Thyroid gland (tissue), 4 donors: ENCODE measurements at regions not wholly inside any gene's neighbourhood (a gene's known extent, or its start where the extent isn't known, plus 50 kb on each side); places are given as distances from the start of the nearest gene placed in this dataset.
"Not testable (repeated sequence)": the region's sequence is repeated elsewhere in the genome, so short reads cannot be mapped to it uniquely, and the experiment has no call there.

Source experiments
- DNase-seq, 2 donors: peaks; one replicate each; pipeline ENCODE4 v3.0.0-alpha.2; 2019
- H3K27ac ChIP-seq, 3 donors: fragments of 200-600 bp; sonication (generic); 1 replicate in 2 of 3; 2 replicates in 1 of 3; pipeline ENCODE4 v1.5.1; 2016 to 2019; ENCODE audit warnings: mild to moderate bottlenecking in 1 of 3, moderate library complexity in 1 of 3
- H3K27me3 ChIP-seq: fragments of 200-600 bp; sonication (generic); one replicate; pipeline ENCODE4 v1.5.1; 2019
- H3K36me3 ChIP-seq, 2 donors: fragments of 200-600 bp; sonication (generic); one replicate each; pipeline ENCODE4 v1.5.1; 2016 to 2019
- H3K4me1 ChIP-seq, 2 donors: fragments of 200-600 bp; sonication (generic); one replicate each; pipeline ENCODE4 v1.5.1; 2017 to 2019
- H3K4me3 ChIP-seq, 3 donors: fragments of 200-600 bp; sonication (generic); replicated peaks in 1 of 3; 1 replicate in 2 of 3; 2 replicates in 1 of 3; pipeline ENCODE4 v1.5.1; 2016; ENCODE audit warnings: mild to moderate bottlenecking in 1 of 3
- H3K9me3 ChIP-seq: fragments of 200-600 bp; sonication (generic); one replicate; pipeline ENCODE4 v1.5.1; 2017
- CTCF ChIP-seq, 6 experiments: fragments of 200-600 bp in 3 of 6; fragments of 450-650 bp in 3 of 6; sonication (generic) in 3 of 6; IDR thresholded peaks; one replicate each; pipeline ENCODE4 v1.5.1; 2016 to 2019; ENCODE audit warnings: antibody characterized with exemption in 6 of 6, mild to moderate bottlenecking in 2 of 6, inconsistent platforms in 1 of 6, moderate library complexity in 1 of 6
- POLR2A ChIP-seq, 2 donors: fragments of 450-650 bp; IDR thresholded peaks; one replicate each; pipeline ENCODE4 v1.6.1; 2017; ENCODE audit warnings: antibody characterized with exemption in 2 of 2, mild to moderate bottlenecking in 2 of 2, moderate library complexity in 1 of 2
- WGBS, 2 donors: methylation state at CpG; one replicate each; pipeline ENCODE4 v1.1.5; 2017; 5-methylcytosine and 5-hydroxymethylcytosine counted together
- intact Hi-C: fragments of 100-400 bp; cut with DNase I; formaldehyde crosslinking; loops from one replicate; pipeline ENCODE4 v1.15.1; 2023

- 94 to 97% methylated on average over 5 of the region's 5 CpGs for WGBS, 2 donors
- Histone ChIP-seq H3K36me3 (no peaks in the 10 kb centered on the region), H3K9me3 (no peaks in the 10 kb centered on the region), H3K27me3 (no peaks in the 10 kb centered on the region), H3K4me3 (no peak overlapping the region), H3K4me1 (peaks cover 0 to 5% of the 10 kb centered on the region in 2 donors), H3K27ac (no peak overlapping the region)
- TF ChIP-seq CTCF (IDR thresholded peaks at IDR 0.05) (no peak), POLR2A (IDR thresholded peaks at IDR 0.05) (no peak)
- intact Hi-C loops: no loop called here
- DNase-seq: no peak
Observed at GRCh38 chr20:48366230-48366629, 461.6 kb downstream of the PREX1 start.

- no peak overlapping the region for H3K4me3 ChIP-seq
- H3K9me3 ChIP-seq: no peaks in the 10 kb centered on the region
- TF ChIP-seq CTCF (IDR thresholded peaks at IDR 0.05) (no peak), POLR2A (IDR thresholded peaks at IDR 0.05) (no peak)
- intact Hi-C loops: no loop called here
- no peaks in the 10 kb centered on the region for H3K27me3 ChIP-seq
- H3K36me3 ChIP-seq: no peaks in the 10 kb centered on the region
- no peak overlapping the region for H3K27ac ChIP-seq
- DNase-seq: no peak
- WGBS, 2 donors: 73 to 82% methylated on average over 11 of the region's 11 CpGs
- H3K4me1 ChIP-seq: peaks cover 0 to 5% of the 10 kb centered on the region in 2 donors
Observed at GRCh38 chr20:48364688-48365421, 462.9 kb downstream of the PREX1 start.

GRCh38 chr20:48364055-48364454 is 463.7 kb downstream of the PREX1 start:
- intact Hi-C loops: no loop called here
- TF ChIP-seq CTCF (IDR thresholded peaks at IDR 0.05): no peak
- no peak for TF ChIP-seq POLR2A (IDR thresholded peaks at IDR 0.05)
- peaks cover 0 to 3% of the 10 kb centered on the region in 2 donors for H3K4me1 ChIP-seq
- no peaks in the 10 kb centered on the region for H3K27me3 ChIP-seq
- H3K27ac ChIP-seq: no peak overlapping the region
- DNase-seq: no peak
- no peaks in the 10 kb centered on the region for H3K9me3 ChIP-seq
- H3K36me3 ChIP-seq: no peaks in the 10 kb centered on the region
- no peak overlapping the region for H3K4me3 ChIP-seq

- TF ChIP-seq CTCF (IDR thresholded peaks at IDR 0.05): no peak
- no peak for TF ChIP-seq POLR2A (IDR thresholded peaks at IDR 0.05)
- no peaks in the 10 kb centered on the region for H3K4me1 ChIP-seq
- no peak for DNase-seq
- no peaks in the 10 kb centered on the region for H3K9me3 ChIP-seq
- no peak overlapping the region for H3K27ac ChIP-seq
- H3K36me3 ChIP-seq: no peaks in the 10 kb centered on the region
- no peaks in the 10 kb centered on the region for H3K27me3 ChIP-seq
- intact Hi-C loops: no loop called here
- H3K4me3 ChIP-seq: no peak overlapping the region
- WGBS, 2 donors: 78 to 80% methylated on average over 9 of the region's 9 CpGs
Observed at GRCh38 chr20:48360342-48360975, 467.3 kb downstream of the PREX1 start.

- TF ChIP-seq POLR2A (IDR thresholded peaks at IDR 0.05) (no peak), CTCF (IDR thresholded peaks at IDR 0.05) (no peak)
- 50 to 54% methylated on average over 16 of the region's 17 CpGs for WGBS, 2 donors
- intact Hi-C loops: no loop called here
Observed at GRCh38 chr20:48359692-48360341, 468.0 kb downstream of the PREX1 start.

GRCh38 chr20:48359055-48359390 is 468.8 kb downstream of the PREX1 start:
- DNase-seq, intact Hi-C loops, H3K9me3 ChIP-seq, H3K4me1 ChIP-seq, H3K36me3 ChIP-seq, H3K27ac ChIP-seq, H3K27me3 ChIP-seq, H3K4me3 ChIP-seq: not testable (repeated sequence)
- WGBS, 2 donors: 50 to 75% methylated on average over 3 to 8 of the region's 8 CpGs

More at GRCh38 chr20:48359692-48360341, 468.0 kb downstream of the PREX1 start:
- Histone ChIP-seq H3K4me1 (no peaks in the 10 kb centered on the region), H3K36me3 (no peaks in the 10 kb centered on the region), H3K9me3 (no peaks in the 10 kb centered on the region), H3K27me3 (no peaks in the 10 kb centered on the region), H3K4me3 (no peak overlapping the region), H3K27ac (no peak overlapping the region)
- no peak for DNase-seq
